Heart right ventricle (tissue), 16 donors: ENCODE measurements at regions not wholly inside any gene's neighbourhood (a gene's known extent, or its start where the extent isn't known, plus 50 kb on each side); places are given as distances from the start of the nearest gene placed in this dataset.

ENCODE experiments used
- ATAC-seq, 8 donors: fragments of 200-7000 bp; cut with Tn5 transposase; one replicate each; pipeline ENCODE4 v1.9.1; 2020; ENCODE audit warnings: mild to moderate bottlenecking in 8 of 8, moderate library complexity in 8 of 8, moderate number of reproducible peaks in 1 of 8
- DNase-seq, 2 donors: peaks; one replicate each; pipeline ENCODE4 v3.0.0-alpha.2; 2020
- H3K27ac ChIP-seq, 10 donors: fragments of 200-600 bp; sonication (generic) in 2 of 10; one replicate each; pipeline versions ENCODE4 v1.5.0 to v1.8.0; 2020 to 2022; ENCODE audit warnings: mild to moderate bottlenecking in 3 of 10
- H3K27me3 ChIP-seq, 7 donors: fragments of 200-600 bp; one replicate each; pipeline ENCODE4 v1.8.0; 2021 to 2022; ENCODE audit warnings: mild to moderate bottlenecking in 2 of 7
- H3K36me3 ChIP-seq, 9 donors: fragments of 200-600 bp; sonication (generic) in 1 of 9; one replicate each; pipeline versions ENCODE4 v1.5.0 to v1.8.0; 2020 to 2022; ENCODE audit warnings: mild to moderate bottlenecking in 2 of 9
- H3K4me1 ChIP-seq, 9 donors: fragments of 200-600 bp; sonication (generic) in 1 of 9; one replicate each; pipeline versions ENCODE4 v1.5.0 to v1.8.0; 2020 to 2022; ENCODE audit warnings: mild to moderate bottlenecking in 4 of 9
- H3K4me3 ChIP-seq, 10 donors: fragments of 200-600 bp; sonication (generic) in 2 of 10; one replicate each; pipeline versions ENCODE4 v1.5.0 to v1.8.0; 2020 to 2022; ENCODE audit warnings: mild to moderate bottlenecking in 7 of 10, moderate library complexity in 2 of 10
- H3K9me3 ChIP-seq, 11 donors: fragments of 200-600 bp in 10 of 11; sonication (generic) in 2 of 11; one replicate each; pipeline versions ENCODE4 v1.5.0 to v1.8.0; 2013 to 2022; ENCODE audit warnings: mild to moderate bottlenecking in 2 of 11, control low read depth in 1 of 11, moderate library complexity in 1 of 11
- WGBS, 2 donors: extraction: QIAGEN DNeasy Blood & Tissue Kit; methylation state at CpG; one replicate each; pipeline ENCODE4 v1.1.7; 2013; ENCODE audit warnings: inconsistent platforms in 1 of 2; 5-methylcytosine and 5-hydroxymethylcytosine counted together
- intact Hi-C, 10 donors: fragments of 100-400 bp; cut with DNase I; formaldehyde crosslinking; loops; one replicate each; pipeline versions ENCODE4 v1.11.1 to v1.14.2; 2022
- TF ChIP-seq, protein P1 (sequence below), 9 donors: fragments of 200-600 bp; sonication (generic) in 2 of 9; IDR thresholded peaks; one replicate each; pipeline versions ENCODE4 v1.5.0 to v1.8.0; 2021 to 2022; ENCODE audit warnings: antibody characterized with exemption in 9 of 9, mild to moderate bottlenecking in 5 of 9, moderate library complexity in 1 of 9
- donor health status: Arrhythmogenic right ventricular cardiomyopathy.
- donor health status: ischemic (EF 13 %, LVEDD 7.1; RV severe dilation, severe dysfunction).
- donor health status: healthy with polysubstance abuse.
- donor health status: DM: no; HTN: yes; CAD: no.
- donor health status: DM: no; HTN: no; CAD: no.
- donor health status: ischemic (EF 25% LVEDD 6.9; RV normal size, moderate dysfunction).
- donor health status: ischemic (EF 25% LVEDD 5.7; RV mildly dilated, moderate dysfunction).
- donor health status: healthy.
- donor health status: DM: yes; HTN: yes; CAD: no.
- donor health status: Ischemic cardiomyopathy.
- donor health status: ischemic (EF 35%, LVEDD 5.7; RV mildly dilated, moderate dysfunction).
- donor health status: nonischemic (EF 11% LVEDD 7.7; RV severe dilation, severe dysfunction).
- donor health status: DM: yes; HTN: yes; CAD: no.
- donor health status: PGD.
- donor health status: ischemic (EF 29% LVEDD 5.4; RV normal size, mild dysfunction).
- donor health status: nonischemic (EF 23%, LVEDD 6.1; RV moderate dilation, normal function).

- intact Hi-C loops = no loop called here
- TF ChIP-seq, protein P1, sequence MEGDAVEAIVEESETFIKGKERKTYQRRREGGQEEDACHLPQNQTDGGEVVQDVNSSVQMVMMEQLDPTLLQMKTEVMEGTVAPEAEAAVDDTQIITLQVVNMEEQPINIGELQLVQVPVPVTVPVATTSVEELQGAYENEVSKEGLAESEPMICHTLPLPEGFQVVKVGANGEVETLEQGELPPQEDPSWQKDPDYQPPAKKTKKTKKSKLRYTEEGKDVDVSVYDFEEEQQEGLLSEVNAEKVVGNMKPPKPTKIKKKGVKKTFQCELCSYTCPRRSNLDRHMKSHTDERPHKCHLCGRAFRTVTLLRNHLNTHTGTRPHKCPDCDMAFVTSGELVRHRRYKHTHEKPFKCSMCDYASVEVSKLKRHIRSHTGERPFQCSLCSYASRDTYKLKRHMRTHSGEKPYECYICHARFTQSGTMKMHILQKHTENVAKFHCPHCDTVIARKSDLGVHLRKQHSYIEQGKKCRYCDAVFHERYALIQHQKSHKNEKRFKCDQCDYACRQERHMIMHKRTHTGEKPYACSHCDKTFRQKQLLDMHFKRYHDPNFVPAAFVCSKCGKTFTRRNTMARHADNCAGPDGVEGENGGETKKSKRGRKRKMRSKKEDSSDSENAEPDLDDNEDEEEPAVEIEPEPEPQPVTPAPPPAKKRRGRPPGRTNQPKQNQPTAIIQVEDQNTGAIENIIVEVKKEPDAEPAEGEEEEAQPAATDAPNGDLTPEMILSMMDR (IDR thresholded peaks at IDR 0.05) = no peak
- WGBS, 2 donors = 57 to 66% methylated on average over 4 of the region's 4 CpGs
These were observed 619.8 kb upstream of the TBX3 start for GRCh38 chr12:115303723-115304309.

DNA sequence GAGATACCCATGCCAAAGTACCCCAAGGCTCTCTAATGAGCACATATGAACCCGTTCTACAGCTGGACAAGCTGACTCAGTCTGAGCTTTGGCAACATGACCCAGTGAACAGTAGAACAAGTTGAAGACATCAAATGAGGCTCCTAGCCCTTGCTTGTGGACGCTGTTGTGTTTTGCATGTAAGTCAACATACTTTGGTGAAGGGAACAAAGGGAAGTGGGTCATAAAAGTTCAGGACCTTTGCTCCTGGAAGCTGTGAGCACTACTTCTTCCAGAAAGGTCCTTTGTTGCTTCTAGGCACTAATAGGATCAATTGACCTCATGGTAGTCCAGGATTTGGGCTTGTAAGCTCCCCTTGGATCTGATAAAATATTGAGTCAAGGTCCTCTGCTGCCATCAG is 613.5 kb upstream of the TBX3 start:
- Histone ChIP-seq H3K27ac (no peak overlapping the region), H3K4me1 (peaks cover 0 to 5% (median 0%) of the 10 kb centered on the region in 9 donors), H3K9me3 (no peaks in the 10 kb centered on the region), H3K36me3 (no peaks in the 10 kb centered on the region), H3K27me3 (peaks cover 0 to 18% (median 2%) of the 10 kb centered on the region in 7 donors), H3K4me3 (no peak overlapping the region)
- intact Hi-C loops = no loop called here
- TF ChIP-seq, protein P1 (IDR thresholded peaks at IDR 0.05) = no peak
- DNase-seq = no peak
- no peak for ATAC-seq
- WGBS, 2 donors = 86 to 90% methylated on average over 2 of the region's 2 CpGs

More at GRCh38 chr12:115303723-115304309, 619.8 kb upstream of the TBX3 start:
- no peak overlapping the region for H3K27ac ChIP-seq
- peaks cover 0 to 3% (median 0%) of the 10 kb centered on the region in 9 donors for H3K4me1 ChIP-seq
- ATAC-seq (no peak), DNase-seq (no peak)
- H3K4me3 ChIP-seq = no peak overlapping the region
- H3K27me3 ChIP-seq = peaks cover 0 to 6% (median 0%) of the 10 kb centered on the region in 7 donors
- no peaks in the 10 kb centered on the region for H3K9me3 ChIP-seq
- no peaks in the 10 kb centered on the region for H3K36me3 ChIP-seq

GRCh38 chr12:115296613-115297198 is 612.7 kb upstream of the TBX3 start:
- no peaks in the 10 kb centered on the region for H3K9me3 ChIP-seq
- ATAC-seq (no peak), DNase-seq (no peak)
- H3K4me3 ChIP-seq = no peak overlapping the region
- peaks cover 0 to 18% (median 2%) of the 10 kb centered on the region in 7 donors for H3K27me3 ChIP-seq
- H3K36me3 ChIP-seq = no peaks in the 10 kb centered on the region
- intact Hi-C loops = no loop called here
- H3K27ac ChIP-seq = no peak overlapping the region
- H3K4me1 ChIP-seq = peaks cover 0 to 5% (median 0%) of the 10 kb centered on the region in 9 donors
- TF ChIP-seq, protein P1 (IDR thresholded peaks at IDR 0.05) = no peak
- WGBS, 2 donors = 89 to 92% methylated on average over 5 of the region's 5 CpGs

- H3K4me1 ChIP-seq = peaks cover 0 to 5% (median 0%) of the 10 kb centered on the region in 9 donors
- TF ChIP-seq, protein P1 (IDR thresholded peaks at IDR 0.05) = no peak
- H3K27ac ChIP-seq = no peak overlapping the region
- H3K27me3 ChIP-seq = peaks cover 0 to 16% (median 2%) of the 10 kb centered on the region in 7 donors
- ATAC-seq (no peak), DNase-seq (no peak)
- H3K36me3 ChIP-seq = no peaks in the 10 kb centered on the region
- no peaks in the 10 kb centered on the region for H3K9me3 ChIP-seq
- intact Hi-C loops = no loop called here
- H3K4me3 ChIP-seq = no peak overlapping the region
- WGBS, 2 donors = 80 to 82% methylated on average over 3 of the region's 3 CpGs
These were observed 611.9 kb upstream of the TBX3 start for GRCh38 chr12:115295886-115296285.
